Fibroblast of villous mesenchyme (primary cell): ENCODE measurements at regions not wholly inside any gene's neighbourhood (a gene's known extent, or its start where the extent isn't known, plus 50 kb on each side); places are given as distances from the start of the nearest gene placed in this dataset.

ENCODE experiments used
- DNase-seq: peaks from one replicate; pipeline ENCODE4 v3.0.0-alpha.2; 2010; ENCODE audit warnings: low read depth
- H3K4me3 ChIP-seq: 2 replicates; pipeline ENCODE4 v1.5.1; 2011; ENCODE audit warnings: low read depth, mild to moderate bottlenecking, low read length
- CTCF ChIP-seq: IDR thresholded peaks from 2 replicates; pipeline ENCODE4 v1.5.1; 2012; ENCODE audit warnings: low read depth, mild to moderate bottlenecking, low read length; ENCODE audit not compliant: insufficient read depth

- no peak for DNase-seq
- no peak overlapping the region for H3K4me3 ChIP-seq
- TF ChIP-seq CTCF, result no peak
Observed at GRCh38 chr19:28523619-28524018, 689.3 kb downstream of the UQCRFS1 start.

- TF ChIP-seq CTCF, result no peak
- no peak overlapping the region for H3K4me3 ChIP-seq
- DNase-seq, result no peak
Observed at GRCh38 chr19:28522545-28522922, 690.4 kb downstream of the UQCRFS1 start.

- no peak for TF ChIP-seq CTCF
- H3K4me3 ChIP-seq, result no peak overlapping the region
- DNase-seq, result no peak
Observed at GRCh38 chr19:28521614-28522544, 691.1 kb downstream of the UQCRFS1 start.

GRCh38 chr19:28520998-28521568 is 691.9 kb downstream of the UQCRFS1 start:
- no peak overlapping the region for H3K4me3 ChIP-seq
- DNase-seq, result no peak
- TF ChIP-seq CTCF, result no peak

GRCh38 chr19:28519952-28520861 is 692.7 kb downstream of the UQCRFS1 start:
- no peak for DNase-seq
- no peak overlapping the region for H3K4me3 ChIP-seq
- no peak for TF ChIP-seq CTCF

- TF ChIP-seq CTCF, result no peak
- no peak for DNase-seq
- no peak overlapping the region for H3K4me3 ChIP-seq
Observed at GRCh38 chr19:28519218-28519779, 693.7 kb downstream of the UQCRFS1 start.
